NOMO-1 treated with dmso at 0.1 percent for 144 hours (cell line): ENCODE measurements at regions not wholly inside any gene's neighbourhood (a gene's known extent, or its start where the extent isn't known, plus 50 kb on each side); places are given as distances from the start of the nearest gene placed in this dataset.

Source experiments
- DNase-seq: peaks from one replicate; lab custom pipeline; 2025; ENCODE audit not compliant: unreplicated experiment; lab: John Stamatoyannopoulos, UW

DNA sequence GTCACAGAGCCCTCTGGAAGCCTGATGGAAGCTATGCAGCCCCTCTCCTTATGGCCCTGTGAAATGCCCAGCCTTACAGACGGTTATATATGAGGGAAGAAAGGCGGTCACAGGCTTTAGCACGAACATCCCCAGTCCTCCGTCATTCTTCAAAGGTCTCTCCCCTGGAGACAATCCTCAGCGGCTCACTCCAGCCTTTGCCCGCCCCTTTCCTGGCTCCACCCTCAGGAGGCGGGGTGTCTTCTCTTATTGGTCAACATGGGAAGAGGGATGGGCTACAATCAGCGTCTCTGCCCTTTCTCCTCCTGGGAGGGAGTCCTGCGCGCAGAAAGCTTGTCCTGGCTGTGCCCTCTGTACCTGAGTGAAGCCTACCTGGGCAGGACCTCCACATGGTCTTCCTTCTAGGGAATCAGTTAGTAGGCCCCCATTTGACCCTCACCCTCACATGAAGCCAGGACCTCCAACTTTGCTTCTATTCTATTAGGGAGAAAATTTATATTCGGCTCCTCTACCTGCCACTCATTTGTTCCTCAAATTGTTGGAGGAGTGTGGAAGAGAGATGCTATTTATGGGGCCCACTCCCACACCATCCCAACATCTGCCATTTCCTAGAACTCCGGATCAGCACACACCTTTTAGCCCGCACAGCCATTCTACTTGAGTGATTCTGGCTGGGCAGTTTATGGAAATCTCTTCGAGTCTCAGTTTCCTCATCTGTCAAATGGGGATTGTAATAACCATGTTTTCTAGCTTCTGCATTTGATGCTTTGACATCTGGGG lies 112.9 kb upstream of the SLC6A11 start:
- DNase-seq: no peak

DNA sequence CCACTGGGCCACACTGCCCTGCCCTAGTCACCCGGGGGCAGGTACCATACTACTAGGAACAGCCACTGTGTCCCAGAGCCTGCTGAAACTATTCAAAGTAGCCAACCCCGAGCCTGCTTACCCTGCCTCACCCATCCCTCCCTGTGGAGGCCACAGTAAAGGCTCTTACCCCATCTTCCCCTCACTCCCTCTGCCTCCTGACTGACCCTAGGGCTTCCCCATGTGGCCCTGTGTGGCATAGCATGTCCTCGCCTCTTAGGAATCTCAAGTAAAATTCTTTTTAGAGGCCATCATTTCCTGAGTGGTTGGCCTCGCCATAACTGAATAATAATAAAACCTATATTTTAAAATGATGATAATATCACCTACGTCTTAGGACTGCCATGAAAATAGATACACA lies 112.2 kb upstream of the SLC6A11 start:
- no peak for DNase-seq

- DNase-seq: no peak
Observed at GRCh38 chr3:10706156-10706739, 109.8 kb upstream of the SLC6A11 start.

DNA sequence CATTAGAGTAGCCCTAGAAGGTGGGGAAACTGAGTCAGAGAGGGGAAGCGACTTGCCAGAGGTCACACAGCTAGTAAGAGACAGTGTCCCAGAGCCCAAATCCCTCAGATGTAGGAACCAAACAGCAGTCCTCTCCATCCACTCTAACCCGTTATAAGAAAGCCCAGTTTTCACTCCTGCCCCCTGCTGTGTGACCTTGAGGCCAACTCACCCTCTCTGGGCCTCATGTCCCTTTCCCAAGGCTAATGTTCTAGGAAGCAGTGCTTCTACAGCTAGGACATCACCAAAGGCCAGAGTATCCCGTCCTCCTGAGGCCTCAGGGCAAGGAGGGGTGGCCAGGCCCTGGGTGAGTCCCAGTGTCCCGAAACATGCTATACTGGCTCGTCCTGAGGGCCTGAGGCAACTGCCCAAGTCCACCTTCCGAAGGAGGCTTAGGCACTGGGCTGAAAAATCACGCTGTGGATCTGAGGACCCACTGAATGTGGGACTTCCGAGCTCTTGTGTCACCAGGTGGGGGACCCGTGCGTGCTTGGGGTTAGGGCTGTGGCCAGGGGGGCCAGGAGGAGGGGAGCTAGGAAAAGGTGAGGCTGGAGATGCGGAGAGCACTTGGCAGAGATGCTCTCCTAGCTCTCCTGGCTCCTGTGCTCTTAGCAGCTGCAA lies 109.2 kb upstream of the SLC6A11 start:
- DNase-seq: no peak

DNA sequence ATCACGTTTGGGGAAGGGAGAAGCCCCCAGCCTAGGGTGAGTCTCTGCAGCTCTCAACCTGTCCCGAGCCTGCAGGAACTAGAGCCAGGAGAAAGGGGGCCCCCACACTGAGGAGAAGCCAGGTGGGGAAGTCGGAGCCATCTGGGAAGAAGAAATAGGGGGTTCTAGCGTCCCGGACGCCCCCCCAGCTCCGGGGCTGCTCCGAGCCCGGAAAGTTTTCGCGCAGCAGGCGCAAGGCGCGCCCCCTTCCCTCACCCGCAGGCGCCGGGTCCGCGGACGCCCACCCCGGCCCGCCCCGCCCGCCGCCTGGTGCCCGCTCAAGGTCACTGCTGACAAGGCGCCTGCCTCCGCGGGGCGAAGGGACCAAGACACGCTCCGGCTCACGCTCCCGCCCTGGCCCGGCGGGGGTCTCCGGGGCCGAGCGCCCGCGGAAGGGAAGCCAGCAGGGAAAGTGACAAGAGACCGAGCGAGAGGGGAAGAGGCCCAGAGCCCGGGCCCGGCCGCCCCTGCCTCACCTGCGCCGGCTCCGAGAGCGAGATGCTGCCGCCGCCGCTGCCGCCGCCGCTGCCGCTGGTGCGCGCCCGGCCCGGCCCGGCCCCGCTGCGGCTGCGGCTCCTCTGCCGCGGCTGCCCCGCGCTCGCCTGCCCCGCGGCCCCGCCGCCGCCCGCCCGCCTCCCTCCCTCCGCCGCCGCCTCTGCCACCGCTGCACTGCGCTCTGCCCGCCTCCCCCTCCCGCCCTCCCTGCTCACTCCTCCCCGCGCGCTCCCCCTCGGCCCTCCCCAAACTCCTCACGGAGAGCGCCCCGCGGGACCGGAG lies 108.4 kb upstream of the SLC6A11 start:
- DNase-seq: no peak

GRCh38 chr3:10708216-10708893 lies 107.7 kb upstream of the SLC6A11 start:
- DNase-seq: no peak

DNA sequence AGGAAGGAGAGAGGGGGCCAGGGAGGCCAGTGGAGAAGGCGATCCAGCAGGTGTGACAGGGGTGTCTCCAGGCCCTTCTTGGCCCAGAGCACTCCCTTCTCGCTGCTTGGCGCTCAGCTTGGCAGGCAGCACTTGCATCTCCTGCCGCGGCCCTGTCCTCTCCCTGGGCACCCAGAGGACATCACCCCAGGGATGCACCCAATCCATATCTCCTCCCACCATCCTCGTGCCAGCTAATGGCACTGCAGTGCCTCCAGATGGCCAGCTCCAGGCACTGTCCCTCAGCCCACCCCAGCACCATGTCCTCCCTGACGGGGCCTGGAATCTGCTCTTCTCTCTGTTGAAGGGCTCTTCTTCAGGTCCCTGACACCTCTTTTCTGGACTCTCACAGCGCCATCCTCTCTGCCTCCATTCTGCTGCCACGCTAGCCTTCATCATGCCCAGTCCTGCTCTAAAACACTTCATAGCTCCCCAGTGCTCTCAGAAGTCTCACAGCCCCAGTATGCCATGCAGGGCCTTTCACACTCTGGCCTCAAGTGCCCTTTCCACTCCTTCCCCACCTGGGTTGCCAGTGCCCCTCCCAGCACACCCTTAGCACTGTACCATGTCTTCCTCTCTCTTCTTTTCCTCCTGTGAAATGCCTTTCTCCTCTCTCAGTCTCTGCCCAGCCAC lies 106.8 kb upstream of the SLC6A11 start:
- DNase-seq: no peak

GRCh38 chr3:10712121-10712520 lies 103.9 kb upstream of the SLC6A11 start:
- DNase-seq: no peak

- DNase-seq: no peak
Observed at GRCh38 chr3:10713656-10714055, 102.4 kb upstream of the SLC6A11 start.

DNA sequence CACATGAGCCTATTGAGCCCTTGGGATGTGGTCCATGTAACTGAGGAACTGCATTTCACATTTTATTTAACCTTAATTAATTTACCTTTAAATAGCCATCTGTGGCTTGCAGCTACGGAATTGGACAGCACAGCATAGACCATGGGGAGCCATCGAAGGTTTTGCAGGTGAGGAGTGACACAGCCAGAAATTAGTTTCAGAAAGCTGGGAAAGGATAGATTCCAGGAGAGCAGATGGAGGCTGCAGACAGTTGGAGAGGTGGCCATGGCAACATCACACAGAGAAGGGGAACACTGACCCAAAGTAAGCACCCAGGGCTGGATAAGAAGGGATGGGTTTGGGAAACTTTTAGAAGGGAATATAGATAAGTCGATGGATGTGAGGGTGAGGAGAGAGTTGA lies 100.1 kb upstream of the SLC6A11 start:
- DNase-seq: no peak

GRCh38 chr3:10716964-10717363 lies 99.1 kb upstream of the SLC6A11 start:
- no peak for DNase-seq

- DNase-seq: no peak
Observed at GRCh38 chr3:10717756-10718155, 98.3 kb upstream of the SLC6A11 start.

GRCh38 chr3:10721101-10721500 lies 94.9 kb upstream of the SLC6A11 start:
- no peak for DNase-seq

DNA sequence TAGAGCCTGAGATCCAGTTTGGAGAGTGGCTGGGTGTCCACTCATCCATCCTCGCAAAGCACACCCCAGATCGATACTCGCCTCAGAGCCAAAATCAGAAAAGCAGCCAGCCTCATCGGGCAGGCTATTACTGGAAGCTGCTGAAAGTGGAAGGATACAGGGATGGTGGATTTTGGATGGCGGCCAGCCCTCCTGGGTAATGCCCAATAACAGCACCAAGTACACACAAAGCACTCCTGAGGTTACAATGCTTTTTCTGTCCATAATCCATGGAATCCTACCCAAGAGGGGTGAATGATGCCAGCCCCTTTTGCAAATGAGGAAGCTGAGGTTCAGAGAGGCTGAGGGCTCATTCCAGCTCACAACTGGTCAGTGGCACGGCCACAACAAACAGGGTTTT lies 93.1 kb upstream of the SLC6A11 start:
- DNase-seq: no peak

GRCh38 chr3:10723991-10724390 lies 92.0 kb upstream of the SLC6A11 start:
- DNase-seq: no peak

- no peak for DNase-seq
Observed at GRCh38 chr3:10725067-10725466, 91.0 kb upstream of the SLC6A11 start.

DNA sequence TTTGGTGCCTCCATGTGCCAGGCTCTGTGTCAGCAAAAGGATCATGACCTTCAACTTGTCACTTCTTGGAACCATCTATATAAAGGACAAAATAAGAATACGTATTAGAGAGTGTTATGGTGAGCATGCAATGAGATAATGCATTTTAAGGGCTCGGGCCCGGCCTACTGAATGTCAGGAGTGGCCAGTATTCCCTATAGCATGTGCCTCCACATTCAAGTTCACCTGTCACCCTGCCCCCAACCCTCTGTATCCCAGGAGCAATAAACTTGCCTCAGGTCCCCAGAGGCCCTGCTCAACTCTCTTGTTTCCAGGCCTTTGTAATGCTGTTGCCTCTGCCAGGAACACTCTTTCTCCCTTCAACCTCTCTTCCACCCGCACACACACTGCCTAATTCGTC lies 90.2 kb upstream of the SLC6A11 start:
- no peak for DNase-seq

DNA sequence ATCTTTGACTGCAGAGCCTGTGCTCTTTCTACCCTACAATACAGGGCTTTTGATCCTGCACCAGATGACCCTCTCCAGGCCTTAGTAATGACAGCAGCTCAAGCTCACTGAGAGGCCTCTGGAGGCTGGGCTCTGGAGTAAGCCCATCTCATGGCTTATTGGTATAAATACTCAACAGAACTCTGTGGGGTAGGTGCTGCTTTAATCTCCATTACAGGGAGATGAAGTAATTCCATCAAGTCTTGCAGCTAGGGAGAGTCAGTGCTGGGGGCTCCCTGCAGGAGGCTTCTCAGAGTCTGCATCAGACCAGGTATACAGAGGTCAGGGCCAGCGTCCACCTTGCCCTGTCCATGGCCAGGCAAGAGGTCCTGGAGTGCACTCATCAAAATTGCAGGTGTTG lies 89.2 kb upstream of the SLC6A11 start:
- DNase-seq: no peak

GRCh38 chr3:10729439-10729838 lies 86.6 kb upstream of the SLC6A11 start:
- DNase-seq: no peak

- DNase-seq: no peak
Observed at GRCh38 chr3:10732292-10732691, 83.7 kb upstream of the SLC6A11 start.
